Hepatocyte (in vitro differentiated cells): ENCODE measurements at regions not wholly inside any gene's neighbourhood (a gene's known extent, or its start where the extent isn't known, plus 50 kb on each side); places are given as distances from the start of the nearest gene placed in this dataset.

Experiments
- EZH2 ChIP-seq: fragments of 200-600 bp; sonication (generic); IDR thresholded peaks from 2 replicates; pipeline ENCODE4 v1.6.1; 2016; ENCODE audit warnings: antibody characterized with exemption, mild to moderate bottlenecking, borderline replicate concordance
- EZH2phosphoT487 ChIP-seq: fragments of 200-600 bp; sonication (generic); IDR thresholded peaks from one replicate; pipeline ENCODE4 v1.6.1; 2018; ENCODE audit warnings: antibody characterized with exemption, mild to moderate bottlenecking, low read depth, moderate library complexity; ENCODE audit not compliant: unreplicated experiment, severe bottlenecking
- TF ChIP-seq, protein P1 (sequence below): fragments of 200-600 bp; sonication (generic); IDR thresholded peaks from 2 replicates; pipeline ENCODE4 v1.5.1; 2016; ENCODE audit warnings: antibody characterized with exemption, mild to moderate bottlenecking; ENCODE audit not compliant: poor library complexity

DNA sequence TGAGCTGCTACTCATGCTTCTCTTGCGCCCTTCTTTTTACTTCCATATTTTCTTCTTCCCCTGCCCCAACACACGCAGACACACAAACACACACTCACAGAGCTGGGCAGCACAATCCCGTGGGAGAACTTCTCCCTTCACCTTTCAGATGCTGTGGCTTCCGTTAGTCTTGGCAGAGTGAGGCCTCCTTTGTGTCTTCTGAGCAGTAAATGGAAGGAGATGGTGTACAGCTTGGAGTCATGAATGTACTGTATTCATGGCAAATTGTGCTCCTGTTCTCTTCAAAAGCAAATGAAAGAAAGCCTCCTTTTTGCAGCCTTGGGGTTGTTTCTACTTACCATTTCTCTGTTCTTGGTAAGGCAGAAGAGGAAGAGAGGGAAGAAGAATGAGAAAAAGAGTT, 456.6 kb upstream of the TLE4 start:
- TF ChIP-seq, protein P1, sequence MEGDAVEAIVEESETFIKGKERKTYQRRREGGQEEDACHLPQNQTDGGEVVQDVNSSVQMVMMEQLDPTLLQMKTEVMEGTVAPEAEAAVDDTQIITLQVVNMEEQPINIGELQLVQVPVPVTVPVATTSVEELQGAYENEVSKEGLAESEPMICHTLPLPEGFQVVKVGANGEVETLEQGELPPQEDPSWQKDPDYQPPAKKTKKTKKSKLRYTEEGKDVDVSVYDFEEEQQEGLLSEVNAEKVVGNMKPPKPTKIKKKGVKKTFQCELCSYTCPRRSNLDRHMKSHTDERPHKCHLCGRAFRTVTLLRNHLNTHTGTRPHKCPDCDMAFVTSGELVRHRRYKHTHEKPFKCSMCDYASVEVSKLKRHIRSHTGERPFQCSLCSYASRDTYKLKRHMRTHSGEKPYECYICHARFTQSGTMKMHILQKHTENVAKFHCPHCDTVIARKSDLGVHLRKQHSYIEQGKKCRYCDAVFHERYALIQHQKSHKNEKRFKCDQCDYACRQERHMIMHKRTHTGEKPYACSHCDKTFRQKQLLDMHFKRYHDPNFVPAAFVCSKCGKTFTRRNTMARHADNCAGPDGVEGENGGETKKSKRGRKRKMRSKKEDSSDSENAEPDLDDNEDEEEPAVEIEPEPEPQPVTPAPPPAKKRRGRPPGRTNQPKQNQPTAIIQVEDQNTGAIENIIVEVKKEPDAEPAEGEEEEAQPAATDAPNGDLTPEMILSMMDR: no peak
- TF ChIP-seq EZH2 (no peak), EZH2phosphoT487 (no peak)
